ENCODE measurements at regions not wholly inside any gene's neighbourhood (a gene's known extent, or its start where the extent isn't known, plus 50 kb on each side); places are given as distances from the start of the nearest gene placed in this dataset.

DNA sequence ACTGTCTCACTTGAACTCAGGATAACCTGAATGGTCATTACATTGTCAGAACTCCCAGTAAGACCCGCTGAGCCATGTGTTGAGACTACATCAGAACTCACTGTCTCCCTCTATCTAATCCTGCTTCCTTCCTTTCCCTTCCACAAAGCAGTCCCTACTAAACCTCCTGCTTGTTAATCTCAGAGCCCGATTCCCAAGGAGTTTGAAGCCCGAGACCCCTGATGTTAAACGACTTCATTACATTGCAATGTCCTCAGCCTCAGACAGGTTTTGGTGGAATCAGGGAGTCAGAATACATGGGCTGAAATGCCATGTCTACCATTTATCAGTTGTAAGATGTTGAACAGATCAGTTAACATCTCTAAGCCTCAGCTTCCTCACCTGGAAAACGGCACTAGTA lies 682.4 kb downstream of the ADGRL2 start:
- Histone ChIP-seq H3K27ac (no peak overlapping the region), H3K36me3 (no peaks in the 10 kb centered on the region), H3K27me3 (no peaks in the 10 kb centered on the region), H3K4me3 (no peak overlapping the region), H3K4me1 (peaks cover 0 to 12% (median 0%) of the 10 kb centered on the region in 3 donors), H3K9me3 (no peaks in the 10 kb centered on the region)
- WGBS, 2 donors (ENCODE audit: low coverage in 1 of 2), result 95% methylated on average over 5 of the region's 5 CpGs; no CpG with 5 or more reads in 1 of the 2 donors
- no peak for ATAC-seq
- TF ChIP-seq POLR2AphosphoS5 (IDR thresholded peaks at IDR 0.05) (no peak), POLR2A (IDR thresholded peaks at IDR 0.05) (no peak), EP300 (IDR thresholded peaks at IDR 0.05) (no peak)
- TF ChIP-seq, protein P1, sequence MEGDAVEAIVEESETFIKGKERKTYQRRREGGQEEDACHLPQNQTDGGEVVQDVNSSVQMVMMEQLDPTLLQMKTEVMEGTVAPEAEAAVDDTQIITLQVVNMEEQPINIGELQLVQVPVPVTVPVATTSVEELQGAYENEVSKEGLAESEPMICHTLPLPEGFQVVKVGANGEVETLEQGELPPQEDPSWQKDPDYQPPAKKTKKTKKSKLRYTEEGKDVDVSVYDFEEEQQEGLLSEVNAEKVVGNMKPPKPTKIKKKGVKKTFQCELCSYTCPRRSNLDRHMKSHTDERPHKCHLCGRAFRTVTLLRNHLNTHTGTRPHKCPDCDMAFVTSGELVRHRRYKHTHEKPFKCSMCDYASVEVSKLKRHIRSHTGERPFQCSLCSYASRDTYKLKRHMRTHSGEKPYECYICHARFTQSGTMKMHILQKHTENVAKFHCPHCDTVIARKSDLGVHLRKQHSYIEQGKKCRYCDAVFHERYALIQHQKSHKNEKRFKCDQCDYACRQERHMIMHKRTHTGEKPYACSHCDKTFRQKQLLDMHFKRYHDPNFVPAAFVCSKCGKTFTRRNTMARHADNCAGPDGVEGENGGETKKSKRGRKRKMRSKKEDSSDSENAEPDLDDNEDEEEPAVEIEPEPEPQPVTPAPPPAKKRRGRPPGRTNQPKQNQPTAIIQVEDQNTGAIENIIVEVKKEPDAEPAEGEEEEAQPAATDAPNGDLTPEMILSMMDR (IDR thresholded peaks at IDR 0.05), result no peak

DNA sequence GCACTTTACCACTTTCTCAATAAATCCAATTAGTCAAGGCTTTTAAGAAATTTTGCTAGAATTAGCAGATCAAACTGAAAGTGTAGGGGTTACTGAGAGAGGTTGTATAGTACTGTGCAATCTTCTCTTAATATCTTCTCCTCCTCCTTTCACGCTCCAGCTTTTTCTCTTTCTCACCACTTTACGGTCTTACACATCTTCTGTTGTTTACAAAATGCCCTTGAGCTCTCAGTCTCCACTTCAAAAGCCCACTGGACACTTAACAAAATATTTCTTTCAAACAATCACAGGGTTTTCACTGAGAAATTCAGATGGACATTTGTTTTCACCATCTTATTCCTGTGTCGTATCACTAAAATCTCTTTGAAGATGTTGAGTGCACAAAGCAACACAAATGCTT lies 678.2 kb downstream of the ADGRL2 start:
- H3K36me3 ChIP-seq, result no peaks in the 10 kb centered on the region
- no peak for ATAC-seq
- no peaks in the 10 kb centered on the region for H3K4me1 ChIP-seq
- H3K4me3 ChIP-seq, result no peak overlapping the region
- no peaks in the 10 kb centered on the region for H3K27me3 ChIP-seq
- no peak overlapping the region for H3K27ac ChIP-seq
- WGBS, 2 donors (ENCODE audit: low coverage in 1 of 2), result 96 to 100% methylated on average over 2 to 3 of the region's 3 CpGs
- no peaks in the 10 kb centered on the region for H3K9me3 ChIP-seq
- no peak for TF ChIP-seq EP300 (IDR thresholded peaks at IDR 0.05)
- TF ChIP-seq POLR2AphosphoS5 (IDR thresholded peaks at IDR 0.05), result no peak
- TF ChIP-seq POLR2A (IDR thresholded peaks at IDR 0.05), result no peak
- TF ChIP-seq, protein P1 (IDR thresholded peaks at IDR 0.05), result no peak

DNA sequence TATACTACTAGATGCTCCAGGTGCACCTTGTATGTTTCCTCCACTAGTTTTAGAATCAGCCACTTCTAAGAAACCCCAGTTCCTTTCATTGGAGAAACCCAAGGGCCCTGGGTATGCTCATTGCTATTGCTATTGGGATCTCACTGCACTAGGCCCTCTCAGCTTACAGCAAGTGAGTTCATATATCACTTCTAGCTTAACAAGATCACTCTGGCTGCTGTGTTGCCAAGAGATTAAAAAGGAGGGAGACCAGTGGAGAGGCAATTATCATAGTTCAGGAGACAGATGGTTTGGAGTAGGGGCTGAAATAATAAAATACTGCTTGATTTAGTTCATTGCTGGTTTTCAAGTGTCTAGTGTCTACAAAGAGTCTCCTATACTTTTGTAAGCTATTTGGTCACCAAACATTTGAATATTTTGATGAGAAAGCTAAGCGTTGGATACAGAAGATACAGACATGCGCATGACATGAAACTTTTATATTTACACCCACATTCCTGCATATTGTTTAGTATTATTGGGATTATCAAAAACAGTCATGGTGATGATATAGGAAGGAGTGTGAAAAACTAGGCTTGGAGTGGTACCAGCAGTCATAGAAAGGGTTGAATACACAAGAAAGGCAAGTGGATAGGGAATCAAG lies 671.9 kb downstream of the ADGRL2 start:
- H3K4me3 ChIP-seq, result no peak overlapping the region
- no peak overlapping the region for H3K27ac ChIP-seq
- H3K36me3 ChIP-seq, result no peaks in the 10 kb centered on the region
- no peak for ATAC-seq
- 85 to 94% methylated on average over 2 of the region's 2 CpGs for WGBS, 2 donors (ENCODE audit: low coverage in 1 of 2)
- H3K9me3 ChIP-seq, result no peaks in the 10 kb centered on the region
- no peaks in the 10 kb centered on the region for H3K27me3 ChIP-seq
- no peaks in the 10 kb centered on the region for H3K4me1 ChIP-seq
- no peak for TF ChIP-seq POLR2A (IDR thresholded peaks at IDR 0.05)
- TF ChIP-seq POLR2AphosphoS5 (IDR thresholded peaks at IDR 0.05), result no peak
- TF ChIP-seq, protein P1 (IDR thresholded peaks at IDR 0.05), result no peak
- TF ChIP-seq EP300 (IDR thresholded peaks at IDR 0.05), result no peak

DNA sequence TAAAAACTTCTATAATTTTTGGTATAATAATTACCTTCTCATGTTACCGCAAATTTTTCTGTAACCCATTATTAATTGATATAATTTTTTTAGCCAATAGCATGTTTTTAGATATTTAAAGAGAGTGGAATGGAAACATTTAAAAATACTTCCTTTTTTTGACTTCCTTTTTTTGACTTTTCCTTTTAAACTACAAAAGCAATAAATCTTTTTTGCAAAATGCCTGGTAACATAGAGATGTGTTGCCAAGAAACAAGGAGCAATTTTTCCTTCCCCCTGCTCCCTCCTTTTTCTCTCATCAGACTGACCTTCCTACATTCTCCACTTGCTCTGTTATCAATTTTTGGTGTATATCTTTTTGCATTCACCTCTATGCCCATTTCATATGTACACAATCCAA lies 666.2 kb downstream of the ADGRL2 start:
- Histone ChIP-seq H3K27me3 (no peaks in the 10 kb centered on the region), H3K4me3 (no peak overlapping the region), H3K9me3 (no peaks in the 10 kb centered on the region), H3K27ac (no peak overlapping the region), H3K36me3 (no peaks in the 10 kb centered on the region), H3K4me1 (peaks cover 0 to 16% (median 7%) of the 10 kb centered on the region in 3 donors)
- 86 to 93% methylated on average over 1 of the region's 1 CpG for WGBS, 2 donors (ENCODE audit: low coverage in 1 of 2)
- TF ChIP-seq EP300 (IDR thresholded peaks at IDR 0.05) (no peak), POLR2AphosphoS5 (IDR thresholded peaks at IDR 0.05) (no peak), POLR2A (IDR thresholded peaks at IDR 0.05) (no peak)
- TF ChIP-seq, protein P1 (IDR thresholded peaks at IDR 0.05), result no peak
- ATAC-seq, result no peak

DNA sequence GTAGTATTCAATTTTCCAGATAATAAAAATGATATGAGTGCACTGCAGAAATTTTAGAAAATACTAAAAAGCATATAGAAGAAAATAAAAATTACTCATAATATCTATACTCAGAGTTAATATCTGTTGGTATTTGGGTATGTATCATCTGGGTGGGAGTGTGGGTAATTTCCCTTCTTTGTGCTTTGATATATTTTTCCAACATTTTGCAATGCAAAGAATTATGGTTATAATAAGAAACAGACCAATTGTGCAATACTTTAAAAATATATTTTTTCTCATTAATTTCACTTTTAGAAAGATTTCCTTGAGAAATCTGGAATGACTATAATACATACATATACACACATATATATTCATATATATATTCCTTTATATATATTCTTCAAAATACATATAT lies 665.7 kb downstream of the ADGRL2 start:
- no peaks in the 10 kb centered on the region for H3K36me3 ChIP-seq
- TF ChIP-seq, protein P1 (IDR thresholded peaks at IDR 0.05), result no peak
- no peak for TF ChIP-seq POLR2AphosphoS5 (IDR thresholded peaks at IDR 0.05)
- no peak for TF ChIP-seq EP300 (IDR thresholded peaks at IDR 0.05)
- no peak for TF ChIP-seq POLR2A (IDR thresholded peaks at IDR 0.05)
- H3K4me3 ChIP-seq, result no peak overlapping the region
- no peak for ATAC-seq
- peaks cover 0 to 16% (median 7%) of the 10 kb centered on the region in 3 donors for H3K4me1 ChIP-seq
- no peaks in the 10 kb centered on the region for H3K9me3 ChIP-seq
- H3K27ac ChIP-seq, result no peak overlapping the region
- no peaks in the 10 kb centered on the region for H3K27me3 ChIP-seq
